ENCODE measurements at regions not wholly inside any gene's neighbourhood (a gene's known extent, or its start where the extent isn't known, plus 50 kb on each side); places are given as distances from the start of the nearest gene placed in this dataset.

GRCh38 chr15:75134748-75135147, 66.9 kb upstream of the C15orf39 start:
- Histone ChIP-seq H2AFZ (ENCODE audit: low read depth, low read length) (no peak overlapping the region), H4K20me1 (replicated peaks; ENCODE audit: control insufficient read depth, extremely low read depth, insufficient read depth, low read length) (no peaks in the 10 kb centered on the region), H3K4me2 (ENCODE audit: insufficient read depth, low read length) (no peak overlapping the region), H3K4me3 (replicated peaks in 1 of 3; ENCODE audit: insufficient read depth in 1 of 3, low read depth in 1 of 3, low read length in 3 of 3) (no peak overlapping the region), H3K9me1 (replicated peaks; ENCODE audit: control insufficient read depth, extremely low read depth, insufficient read depth, low read length) (no peaks in the 10 kb centered on the region), H3K4me1 (ENCODE audit: control insufficient read depth, extremely low read depth, insufficient read depth, low read length) (no peaks in the 10 kb centered on the region), H3K36me3 (ENCODE audit: control insufficient read depth in 2 of 2, extremely low read depth in 1 of 2, insufficient read depth in 2 of 2, low read length in 2 of 2) (no peaks in the 10 kb centered on the region), H3K27me3 (ENCODE audit: control insufficient read depth in 2 of 2, insufficient read depth in 2 of 2, low read length in 2 of 2) (no peaks in the 10 kb centered on the region), H3K9me3 (replicated peaks; ENCODE audit: control insufficient read depth, insufficient read depth, low read length) (no peaks in the 10 kb centered on the region), H3K27ac (ENCODE audit: insufficient read depth, low read depth, low read length) (no peak overlapping the region), H3K79me2 (ENCODE audit: control insufficient read depth, insufficient read depth, low read length) (no peaks in the 10 kb centered on the region), H3K9ac (replicated peaks; ENCODE audit: extremely low read depth, insufficient read depth, low read length) (no peak overlapping the region)
- dilution Hi-C loops (cut with MboI; ENCODE audit: extremely low pct_ligation_motif_present, low sequenced_read_pairs) (no loop called here), intact Hi-C loops (cut with micrococcal nuclease) (no loop called here)
- FAIRE-seq (no peak), DNase-seq (ENCODE audit: low read depth, low spot score) (no peak)
- ChIA-PET POLR2A (no interaction called here), CTCF (interaction anchor here (1.0 kb wide), 1 partner anchor 41 kb away, joined by 4 read pairs; no protein-coding TSS in a partner anchor)
- TF ChIP-seq POLR2A (IDR thresholded peaks at IDR 0.05; ENCODE audit: low read depth, low read length) (no peak), GATA2 (IDR thresholded peaks at IDR 0.05; ENCODE audit: insufficient read depth, insufficient read length, low read depth, low read length) (no peak), FOS (IDR thresholded peaks at IDR 0.05; ENCODE audit: borderline replicate concordance, insufficient read depth, low read length) (no peak), MYC (IDR thresholded peaks at IDR 0.05; ENCODE audit: low read depth, low read length) (no peak), POLR2AphosphoS5 (IDR thresholded peaks at IDR 0.05; ENCODE audit: insufficient read depth, low read depth, low read length) (no peak), EZH2 (IDR thresholded peaks at IDR 0.05; ENCODE audit: borderline replicate concordance, low read depth, low read length, severe bottlenecking) (no peak)
- TF ChIP-seq, protein P1, sequence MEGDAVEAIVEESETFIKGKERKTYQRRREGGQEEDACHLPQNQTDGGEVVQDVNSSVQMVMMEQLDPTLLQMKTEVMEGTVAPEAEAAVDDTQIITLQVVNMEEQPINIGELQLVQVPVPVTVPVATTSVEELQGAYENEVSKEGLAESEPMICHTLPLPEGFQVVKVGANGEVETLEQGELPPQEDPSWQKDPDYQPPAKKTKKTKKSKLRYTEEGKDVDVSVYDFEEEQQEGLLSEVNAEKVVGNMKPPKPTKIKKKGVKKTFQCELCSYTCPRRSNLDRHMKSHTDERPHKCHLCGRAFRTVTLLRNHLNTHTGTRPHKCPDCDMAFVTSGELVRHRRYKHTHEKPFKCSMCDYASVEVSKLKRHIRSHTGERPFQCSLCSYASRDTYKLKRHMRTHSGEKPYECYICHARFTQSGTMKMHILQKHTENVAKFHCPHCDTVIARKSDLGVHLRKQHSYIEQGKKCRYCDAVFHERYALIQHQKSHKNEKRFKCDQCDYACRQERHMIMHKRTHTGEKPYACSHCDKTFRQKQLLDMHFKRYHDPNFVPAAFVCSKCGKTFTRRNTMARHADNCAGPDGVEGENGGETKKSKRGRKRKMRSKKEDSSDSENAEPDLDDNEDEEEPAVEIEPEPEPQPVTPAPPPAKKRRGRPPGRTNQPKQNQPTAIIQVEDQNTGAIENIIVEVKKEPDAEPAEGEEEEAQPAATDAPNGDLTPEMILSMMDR (IDR thresholded peaks at IDR 0.05; ENCODE audit: extremely low read depth in 1 of 2, insufficient read depth in 1 of 2, low read depth in 1 of 2, low read length in 2 of 2) = no peak
- TF ChIP-seq, protein P2, sequence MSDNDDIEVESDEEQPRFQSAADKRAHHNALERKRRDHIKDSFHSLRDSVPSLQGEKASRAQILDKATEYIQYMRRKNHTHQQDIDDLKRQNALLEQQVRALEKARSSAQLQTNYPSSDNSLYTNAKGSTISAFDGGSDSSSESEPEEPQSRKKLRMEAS (IDR thresholded peaks at IDR 0.05; ENCODE audit: insufficient read depth, insufficient read length) = no peak
- BruUV-seq (replicated peaks) = no TSS peak

Measured in endothelial cell of umbilical vein (primary cell).